PC-9 (cell line): ENCODE measurements at regions not wholly inside any gene's neighbourhood (a gene's known extent, or its start where the extent isn't known, plus 50 kb on each side); places are given as distances from the start of the nearest gene placed in this dataset.

Experiments
- BruUV-seq: library from RNA; stranded (reverse); fragments of 400-500 nt; replicated peaks from 2 replicates; lab custom pipeline; 2021; lab: Mats Ljungman, UMichigan
- CTCF ChIA-PET: fragments of 300-600 bp; sonication (Branson Sonifier 250); formaldehyde crosslinking; loops from one replicate; lab custom pipeline; 2022; ENCODE audit warnings: antibody characterized with exemption; lab: Charles Lee
- POLR2A ChIA-PET: fragments of 300-600 bp; sonication (Branson Sonifier 250); formaldehyde crosslinking; loops from one replicate; lab custom pipeline; 2022; ENCODE audit warnings: antibody characterized with exemption; ENCODE audit not compliant: unreplicated experiment; lab: Charles Lee
- DNase-seq, 2 experiments: peaks; one replicate each; pipeline versions ENCODE4 v3.0.0 to v3.0.0-alpha.2; 2015 to 2022; ENCODE audit warnings: mixed read lengths in 1 of 2
- H2AFZ ChIP-seq: fragments of 200-600 bp; sonication (generic); 2 replicates; pipeline ENCODE4 v1.8.1; 2017; ENCODE audit warnings: antibody characterized with exemption
- H3F3A ChIP-seq: fragments of 200-600 bp; sonication (generic); 2 replicates; pipeline ENCODE4 v1.8.1; 2017; ENCODE audit warnings: antibody characterized with exemption, mild to moderate bottlenecking, low read depth; ENCODE audit not compliant: insufficient read depth
- H3K27ac ChIP-seq: fragments of 200-600 bp; sonication (generic); 2 replicates; pipeline ENCODE4 v1.6.1; 2016; ENCODE audit warnings: mixed run types
- H3K27me3 ChIP-seq: fragments of 200-600 bp; sonication (generic); 2 replicates; pipeline ENCODE4 v1.6.1; 2016; ENCODE audit warnings: low read depth, mixed run types; ENCODE audit not compliant: insufficient read depth
- H3K36me3 ChIP-seq: fragments of 200-600 bp; sonication (generic); 2 replicates; pipeline ENCODE4 v1.6.1; 2016; ENCODE audit warnings: low read depth, mixed run types
- H3K4me1 ChIP-seq: fragments of 200-600 bp; sonication (generic); replicated peaks from 2 replicates; pipeline ENCODE4 v1.6.1; 2016; ENCODE audit warnings: mixed run types; ENCODE audit not compliant: insufficient read depth
- H3K4me2 ChIP-seq: fragments of 200-600 bp; sonication (generic); 2 replicates; pipeline ENCODE4 v1.6.1; 2017; ENCODE audit warnings: mixed run types
- H3K4me3 ChIP-seq: fragments of 200-600 bp; sonication (generic); 2 replicates; pipeline ENCODE4 v1.6.1; 2016; ENCODE audit warnings: mixed run types
- H3K79me2 ChIP-seq: fragments of 200-600 bp; sonication (generic); 2 replicates; pipeline ENCODE4 v1.6.1; 2017; ENCODE audit warnings: low read depth, mixed run types
- H3K9me2 ChIP-seq: fragments of 200-600 bp; sonication (generic); 2 replicates; pipeline ENCODE4 v1.8.1; 2017; ENCODE audit warnings: mild to moderate bottlenecking; ENCODE audit not compliant: insufficient read depth
- H3K9me3 ChIP-seq: fragments of 200-600 bp; sonication (generic); 2 replicates; pipeline ENCODE4 v1.8.1; 2016; ENCODE audit warnings: low read depth; ENCODE audit not compliant: insufficient read depth
- H4K20me1 ChIP-seq: fragments of 200-600 bp; sonication (generic); 2 replicates; pipeline ENCODE4 v1.8.1; 2017; ENCODE audit not compliant: insufficient read depth
- EZH2 ChIP-seq: fragments of 200-600 bp; sonication (generic); IDR thresholded peaks from 2 replicates; pipeline ENCODE4 v1.8.0; 2017; ENCODE audit warnings: antibody characterized with exemption, low read depth
- intact Hi-C: fragments of 100-400 bp; cut with micrococcal nuclease; formaldehyde crosslinking; loops from one replicate; pipeline ENCODE4 v1.10.0; 2022; ENCODE audit not compliant: unreplicated experiment
- TF ChIP-seq, protein P1 (sequence below): fragments of 200-600 bp; sonication (generic); conservative IDR thresholded peaks from 2 replicates; pipeline ENCODE4 v1.6.1; 2017; ENCODE audit warnings: mixed run types, antibody characterized with exemption, mild to moderate bottlenecking, moderate library complexity

DNA sequence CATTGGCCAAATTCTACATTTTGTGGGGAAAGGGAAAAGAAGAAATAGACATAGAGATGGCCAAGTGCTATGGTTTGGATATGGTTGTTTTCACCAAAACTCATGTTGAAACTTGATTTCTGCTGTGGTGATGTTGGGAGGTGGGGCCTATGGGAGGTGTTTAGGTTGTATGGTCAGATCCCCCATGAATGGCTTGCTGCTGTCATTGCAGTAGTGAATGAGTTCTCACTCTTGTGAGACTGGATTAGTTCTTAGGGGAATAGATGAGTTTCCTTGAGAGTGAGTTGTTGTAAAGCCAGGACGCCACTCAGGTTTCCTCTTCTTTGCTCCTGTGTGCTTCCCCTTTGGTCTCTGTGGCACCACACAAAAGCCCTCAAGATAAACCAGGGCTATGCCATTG, 242.6 kb upstream of the RFC3 start:
- POLR2A ChIA-PET: no interaction called here
- Histone ChIP-seq H3K27ac (no peak overlapping the region), H3K27me3 (no peaks in the 10 kb centered on the region), H3K36me3 (no peaks in the 10 kb centered on the region), H3K9me2 (no peaks in the 10 kb centered on the region), H2AFZ (no peak overlapping the region), H3F3A (no peaks in the 10 kb centered on the region), H3K9me3 (no peaks in the 10 kb centered on the region), H3K4me2 (no peak overlapping the region), H3K79me2 (no peaks in the 10 kb centered on the region), H3K4me3 (no peak overlapping the region), H4K20me1 (no peaks in the 10 kb centered on the region), H3K4me1 (no peaks in the 10 kb centered on the region)
- CTCF ChIA-PET: no interaction called here
- TF ChIP-seq, protein P1, sequence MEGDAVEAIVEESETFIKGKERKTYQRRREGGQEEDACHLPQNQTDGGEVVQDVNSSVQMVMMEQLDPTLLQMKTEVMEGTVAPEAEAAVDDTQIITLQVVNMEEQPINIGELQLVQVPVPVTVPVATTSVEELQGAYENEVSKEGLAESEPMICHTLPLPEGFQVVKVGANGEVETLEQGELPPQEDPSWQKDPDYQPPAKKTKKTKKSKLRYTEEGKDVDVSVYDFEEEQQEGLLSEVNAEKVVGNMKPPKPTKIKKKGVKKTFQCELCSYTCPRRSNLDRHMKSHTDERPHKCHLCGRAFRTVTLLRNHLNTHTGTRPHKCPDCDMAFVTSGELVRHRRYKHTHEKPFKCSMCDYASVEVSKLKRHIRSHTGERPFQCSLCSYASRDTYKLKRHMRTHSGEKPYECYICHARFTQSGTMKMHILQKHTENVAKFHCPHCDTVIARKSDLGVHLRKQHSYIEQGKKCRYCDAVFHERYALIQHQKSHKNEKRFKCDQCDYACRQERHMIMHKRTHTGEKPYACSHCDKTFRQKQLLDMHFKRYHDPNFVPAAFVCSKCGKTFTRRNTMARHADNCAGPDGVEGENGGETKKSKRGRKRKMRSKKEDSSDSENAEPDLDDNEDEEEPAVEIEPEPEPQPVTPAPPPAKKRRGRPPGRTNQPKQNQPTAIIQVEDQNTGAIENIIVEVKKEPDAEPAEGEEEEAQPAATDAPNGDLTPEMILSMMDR: no peak
- TF ChIP-seq EZH2: no peak
- DNase-seq: no peak
- no TSS peak for BruUV-seq
- intact Hi-C loops: no loop called here

DNA sequence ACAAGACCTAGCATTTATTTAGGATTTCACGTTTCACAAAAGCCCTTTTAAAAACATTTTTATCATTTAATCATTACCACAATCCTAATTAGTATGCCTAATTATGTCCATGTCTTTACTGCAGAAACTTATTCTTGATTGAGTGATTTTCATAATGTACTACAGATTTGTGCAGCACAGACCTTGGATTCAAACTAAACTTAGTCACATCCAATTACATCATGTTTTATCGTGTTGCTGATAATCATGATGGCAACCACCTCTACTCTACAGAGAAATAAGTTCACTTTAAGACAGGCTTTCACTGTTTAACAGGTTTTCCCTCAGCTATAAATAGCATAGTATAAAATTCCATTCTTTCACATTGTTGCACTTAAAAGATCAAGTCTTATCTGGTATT, 240.9 kb upstream of the RFC3 start:
- POLR2A ChIA-PET: no interaction called here
- H3K27me3 ChIP-seq: no peaks in the 10 kb centered on the region
- no peak overlapping the region for H3K27ac ChIP-seq
- no TSS peak for BruUV-seq
- H3K79me2 ChIP-seq: no peaks in the 10 kb centered on the region
- no peak overlapping the region for H3K4me3 ChIP-seq
- 0 out of 2 replicates have a peak overlapping the region, but pooled peaks have one; percentile 10 for H2AFZ ChIP-seq
- no peaks in the 10 kb centered on the region for H4K20me1 ChIP-seq
- no peaks in the 10 kb centered on the region for H3K9me3 ChIP-seq
- TF ChIP-seq, protein P1: no peak
- TF ChIP-seq EZH2: no peak
- intact Hi-C loops: no loop called here
- no peak overlapping the region for H3K4me2 ChIP-seq
- no peaks in the 10 kb centered on the region for H3K9me2 ChIP-seq
- H3K36me3 ChIP-seq: no peaks in the 10 kb centered on the region
- H3K4me1 ChIP-seq: no peaks in the 10 kb centered on the region
- H3F3A ChIP-seq: no peaks in the 10 kb centered on the region
- peak in 1 of 2 experiments; percentile 41 for DNase-seq
- CTCF ChIA-PET: no interaction called here

DNA sequence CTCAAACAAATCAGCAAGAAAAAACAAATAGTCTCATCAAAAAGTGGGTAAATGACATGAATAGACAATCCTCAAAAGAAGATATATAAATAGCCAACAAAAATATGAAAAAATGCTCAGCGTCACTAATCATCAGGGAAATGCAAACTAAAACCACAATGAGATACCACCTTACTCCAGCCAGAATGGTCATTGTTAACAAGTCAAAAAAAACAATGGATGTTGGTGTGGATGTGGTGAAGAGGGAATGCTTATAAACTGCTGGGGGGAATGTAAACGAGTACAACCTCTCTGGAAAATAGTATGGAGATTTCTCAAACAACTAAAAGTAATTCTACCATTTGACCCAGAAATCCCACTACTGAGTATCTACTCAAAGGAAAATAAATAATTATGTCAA, 239.2 kb upstream of the RFC3 start:
- Histone ChIP-seq H3K4me2 (no peak overlapping the region), H3K4me1 (no peaks in the 10 kb centered on the region), H3K27ac (no peak overlapping the region), H4K20me1 (no peaks in the 10 kb centered on the region), H3K4me3 (no peak overlapping the region), H3K79me2 (no peaks in the 10 kb centered on the region), H3K9me2 (no peaks in the 10 kb centered on the region), H2AFZ (no peak overlapping the region), H3K27me3 (no peaks in the 10 kb centered on the region), H3K9me3 (no peaks in the 10 kb centered on the region), H3F3A (no peaks in the 10 kb centered on the region), H3K36me3 (no peaks in the 10 kb centered on the region)
- ChIA-PET CTCF (no interaction called here), POLR2A (no interaction called here)
- TF ChIP-seq, protein P1: no peak
- no peak for TF ChIP-seq EZH2
- BruUV-seq: no TSS peak
- DNase-seq: no peak
- intact Hi-C loops: no loop called here
